Keratinocyte (primary cell): ENCODE measurements at regions not wholly inside any gene's neighbourhood (a gene's known extent, or its start where the extent isn't known, plus 50 kb on each side); places are given as distances from the start of the nearest gene placed in this dataset.

Experiments
- DNase-seq: peaks from one replicate; pipeline ENCODE4 v3.0.0-alpha.2; 2011; ENCODE audit warnings: low read depth, missing footprints, low spot score
- FAIRE-seq: peaks from 2 replicates; lab custom pipeline; 2011; peaks lifted over from hg19 to GRCh38; lab: Jason Lieb, UNC
- H2AFZ ChIP-seq: 2 replicates; pipeline ENCODE4 v1.6.0; 2012; ENCODE audit warnings: low read length, control low read depth, inconsistent platforms; ENCODE audit not compliant: control insufficient read depth
- H3K27ac ChIP-seq: 2 replicates; pipeline ENCODE4 v1.5.1; 2011; ENCODE audit warnings: low read length; ENCODE audit not compliant: control insufficient read depth, insufficient read depth
- H3K27me3 ChIP-seq: 3 replicates; pipeline ENCODE4 v1.6.0; 2011; ENCODE audit warnings: low read length; ENCODE audit not compliant: control insufficient read depth, insufficient read depth; ENCODE audit errors: extremely low read depth
- H3K36me3 ChIP-seq, 2 experiments: 2 replicates in 1 of 2; 3 replicates in 1 of 2; pipeline ENCODE4 v1.5.1; 2011; ENCODE audit warnings: low read length in 2 of 2, mild to moderate bottlenecking in 1 of 2; ENCODE audit not compliant: control insufficient read depth in 2 of 2, insufficient read depth in 2 of 2; ENCODE audit errors: extremely low read depth in 1 of 2
- H3K4me1 ChIP-seq: 3 replicates; pipeline ENCODE4 v1.5.1; 2011; ENCODE audit warnings: low read length; ENCODE audit not compliant: control insufficient read depth, insufficient read depth; ENCODE audit errors: extremely low read depth
- H3K4me2 ChIP-seq: 3 replicates; pipeline ENCODE4 v1.6.0; 2011; ENCODE audit warnings: low read depth, low read length; ENCODE audit not compliant: control insufficient read depth, insufficient read depth; ENCODE audit errors: extremely low read depth
- H3K4me3 ChIP-seq, 3 experiments: fragments of 200-600 bp in 1 of 3; sonication (generic) in 1 of 3; 2 replicates in 2 of 3; 3 replicates in 1 of 3; pipeline ENCODE4 v1.5.1; 2011 to 2016; ENCODE audit warnings: low read length in 3 of 3, mild to moderate bottlenecking in 3 of 3, control low read depth in 2 of 3, inconsistent platforms in 1 of 3, low read depth in 1 of 3, mixed read lengths in 1 of 3, mixed run types in 1 of 3, moderate library complexity in 1 of 3; ENCODE audit not compliant: control insufficient read depth in 2 of 3, insufficient read depth in 2 of 3; ENCODE audit errors: extremely low read depth in 1 of 3
- H3K79me2 ChIP-seq: 2 replicates; pipeline ENCODE4 v1.6.0; 2012; ENCODE audit warnings: low read length; ENCODE audit not compliant: control insufficient read depth, insufficient read depth
- H3K9ac ChIP-seq: 3 replicates; pipeline ENCODE4 v1.6.0; 2011; ENCODE audit warnings: low read length; ENCODE audit not compliant: control insufficient read depth, insufficient read depth; ENCODE audit errors: extremely low read depth
- H3K9me1 ChIP-seq: 3 replicates; pipeline ENCODE4 v1.6.0; 2011; ENCODE audit warnings: low read length; ENCODE audit not compliant: control insufficient read depth, insufficient read depth; ENCODE audit errors: extremely low read depth
- H3K9me3 ChIP-seq: 2 replicates; pipeline ENCODE4 v1.5.1; 2012; ENCODE audit warnings: low read depth, low read length; ENCODE audit not compliant: control insufficient read depth
- H4K20me1 ChIP-seq: 3 replicates; pipeline ENCODE4 v1.6.0; 2011; ENCODE audit warnings: low read length; ENCODE audit not compliant: control insufficient read depth, insufficient read depth; ENCODE audit errors: extremely low read depth
- CTCF ChIP-seq, 3 experiments: IDR thresholded peaks in 1 of 3; conservative IDR thresholded peaks in 1 of 3; optimal IDR thresholded peaks in 1 of 3; 2 replicates in 2 of 3; 3 replicates in 1 of 3; pipeline versions ENCODE3 to v1.5.1; 2011; ENCODE audit warnings: low read length in 3 of 3, mild to moderate bottlenecking in 3 of 3, moderate library complexity in 2 of 3, control low read depth in 1 of 3, inconsistent platforms in 1 of 3; ENCODE audit not compliant: insufficient read depth in 2 of 3; ENCODE audit errors: extremely low read depth in 1 of 3
- EZH2 ChIP-seq: IDR thresholded peaks from one replicate; pipeline ENCODE4 v1.6.1; 2012; ENCODE audit warnings: inconsistent platforms, mild to moderate bottlenecking, low read length, moderate library complexity
- dilution Hi-C: fragments of 300-500 bp; cut with MboI; formaldehyde crosslinking; loops from one replicate; pipeline ENCODE4 v1.7.0; 2020; ENCODE audit warnings: low sequenced_read_pairs; ENCODE audit not compliant: extremely low pct_ligation_motif_present

DNA sequence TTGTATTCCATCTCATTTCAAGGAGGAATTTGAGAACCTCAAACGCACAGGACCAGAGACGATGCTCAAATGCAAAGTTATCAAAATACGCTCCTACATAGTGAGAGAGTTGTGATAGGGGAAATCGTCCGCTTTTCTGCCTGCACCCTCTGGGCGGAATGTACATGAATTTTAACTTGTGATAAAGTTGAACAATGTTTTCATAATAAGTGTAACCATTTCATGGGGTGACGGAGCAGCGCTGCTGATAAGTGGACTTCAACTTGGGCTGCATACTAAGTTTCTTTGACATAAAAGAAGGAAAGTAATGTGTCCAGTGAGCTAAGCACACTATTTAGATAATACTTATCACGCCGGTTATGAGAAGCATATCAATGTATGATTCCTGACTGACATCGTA, 497.5 kb upstream of the MGMT start:
- H2AFZ ChIP-seq, result no peak overlapping the region
- H3K9ac ChIP-seq, result no peak overlapping the region
- H3K9me3 ChIP-seq, result no peaks in the 10 kb centered on the region
- no peak overlapping the region for H3K4me2 ChIP-seq
- no peaks in the 10 kb centered on the region for H3K4me1 ChIP-seq
- dilution Hi-C loops, result no loop called here
- FAIRE-seq (no peak), DNase-seq (no peak)
- H3K27me3 ChIP-seq, result no peaks in the 10 kb centered on the region
- no peak overlapping the region for H3K27ac ChIP-seq
- H3K79me2 ChIP-seq, result no peaks in the 10 kb centered on the region
- no peaks in the 10 kb centered on the region for H3K9me1 ChIP-seq
- no peak for TF ChIP-seq EZH2
- TF ChIP-seq CTCF (optimal IDR thresholded peaks at IDR 0.05 in 1 of 3, IDR thresholded peaks at IDR 0.05 in 1 of 3, conservative IDR thresholded peaks at IDR 0.05 in 1 of 3; ENCODE audit: extremely low read depth in 1 of 3, insufficient read depth in 2 of 3, low read length in 3 of 3), result no peak
- H4K20me1 ChIP-seq, result no peaks in the 10 kb centered on the region
- H3K36me3 ChIP-seq, result no peaks in the 10 kb centered on the region
- H3K4me3 ChIP-seq, result no peak overlapping the region

GRCh38 chr10:128971374-128972035, 495.5 kb upstream of the MGMT start:
- no peaks in the 10 kb centered on the region for H3K9me3 ChIP-seq
- H2AFZ ChIP-seq, result no peak overlapping the region
- DNase-seq, result no peak
- dilution Hi-C loops, result no loop called here
- H3K27ac ChIP-seq, result no peak overlapping the region
- no peak for FAIRE-seq
- no peaks in the 10 kb centered on the region for H3K36me3 ChIP-seq
- no peaks in the 10 kb centered on the region for H3K9me1 ChIP-seq
- no peaks in the 10 kb centered on the region for H4K20me1 ChIP-seq
- no peak overlapping the region for H3K4me3 ChIP-seq
- H3K27me3 ChIP-seq, result no peaks in the 10 kb centered on the region
- no peak for TF ChIP-seq EZH2
- no peak for TF ChIP-seq CTCF (optimal IDR thresholded peaks at IDR 0.05 in 1 of 3, IDR thresholded peaks at IDR 0.05 in 1 of 3, conservative IDR thresholded peaks at IDR 0.05 in 1 of 3; ENCODE audit: extremely low read depth in 1 of 3, insufficient read depth in 2 of 3, low read length in 3 of 3)
- H3K79me2 ChIP-seq, result no peaks in the 10 kb centered on the region
- H3K9ac ChIP-seq, result no peak overlapping the region
- H3K4me1 ChIP-seq, result no peaks in the 10 kb centered on the region
- H3K4me2 ChIP-seq, result no peak overlapping the region
